ENCODE measurements at regions not wholly inside any gene's neighbourhood (a gene's known extent, or its start where the extent isn't known, plus 50 kb on each side); places are given as distances from the start of the nearest gene placed in this dataset.

- DNase-seq (ENCODE audit: low read depth, low spot score): no peak
Observed at GRCh38 chr18:65288908-65289307, 461.9 kb upstream of the CDH7 start.

DNA sequence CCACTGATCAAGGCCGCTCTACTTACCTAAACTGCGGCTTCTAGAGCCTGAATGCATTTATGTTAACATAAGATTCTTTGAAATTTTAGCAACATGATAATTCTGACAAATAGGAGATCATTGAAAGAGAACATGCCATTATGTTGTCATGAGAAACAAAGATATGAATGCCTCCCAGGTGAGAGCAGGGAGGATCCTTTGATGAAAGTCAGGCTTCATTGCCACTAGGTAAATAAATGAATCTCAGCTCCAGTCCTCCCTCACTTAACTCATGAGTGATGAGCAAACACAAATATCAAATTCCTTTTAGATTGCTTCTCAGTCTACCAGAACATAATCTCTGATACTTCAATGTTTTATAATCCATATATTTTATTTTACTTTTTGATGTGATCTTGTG is 463.2 kb upstream of the CDH7 start:
- DNase-seq (ENCODE audit: low read depth, low spot score): no peak

- no peak for DNase-seq (ENCODE audit: low read depth, low spot score)
Observed at GRCh38 chr18:65282096-65282495, 468.7 kb upstream of the CDH7 start.

DNA sequence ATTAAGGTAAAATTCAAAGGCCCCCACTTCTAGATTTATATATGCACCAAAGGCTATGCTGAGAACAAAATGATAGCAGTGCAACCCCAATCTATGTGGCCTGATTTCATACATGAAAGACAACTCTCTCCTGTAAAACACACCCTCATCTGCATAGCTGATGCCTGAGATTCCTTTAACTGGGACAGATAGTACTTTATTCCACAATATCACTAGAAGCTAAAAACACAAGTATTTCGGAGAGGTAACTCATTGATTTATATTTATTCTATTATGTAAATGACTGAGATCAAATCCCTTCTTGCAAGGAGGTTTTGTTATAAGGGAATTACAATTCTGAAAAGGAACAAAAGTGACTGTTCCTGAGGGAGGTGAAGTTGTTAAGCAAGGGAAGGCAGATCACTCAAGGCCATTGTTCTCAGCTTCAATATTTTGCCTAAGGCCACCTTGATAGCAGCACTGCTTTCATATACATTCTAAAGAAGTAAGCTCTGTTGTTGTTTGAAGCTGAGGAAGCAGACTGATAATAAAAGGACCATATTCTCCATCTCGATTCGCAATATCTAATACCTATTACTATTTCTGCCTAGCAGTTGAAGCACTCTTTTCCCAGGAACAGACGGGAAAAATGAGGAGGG is 471.0 kb upstream of the CDH7 start:
- DNase-seq (ENCODE audit: low read depth, low spot score): no peak

DNA sequence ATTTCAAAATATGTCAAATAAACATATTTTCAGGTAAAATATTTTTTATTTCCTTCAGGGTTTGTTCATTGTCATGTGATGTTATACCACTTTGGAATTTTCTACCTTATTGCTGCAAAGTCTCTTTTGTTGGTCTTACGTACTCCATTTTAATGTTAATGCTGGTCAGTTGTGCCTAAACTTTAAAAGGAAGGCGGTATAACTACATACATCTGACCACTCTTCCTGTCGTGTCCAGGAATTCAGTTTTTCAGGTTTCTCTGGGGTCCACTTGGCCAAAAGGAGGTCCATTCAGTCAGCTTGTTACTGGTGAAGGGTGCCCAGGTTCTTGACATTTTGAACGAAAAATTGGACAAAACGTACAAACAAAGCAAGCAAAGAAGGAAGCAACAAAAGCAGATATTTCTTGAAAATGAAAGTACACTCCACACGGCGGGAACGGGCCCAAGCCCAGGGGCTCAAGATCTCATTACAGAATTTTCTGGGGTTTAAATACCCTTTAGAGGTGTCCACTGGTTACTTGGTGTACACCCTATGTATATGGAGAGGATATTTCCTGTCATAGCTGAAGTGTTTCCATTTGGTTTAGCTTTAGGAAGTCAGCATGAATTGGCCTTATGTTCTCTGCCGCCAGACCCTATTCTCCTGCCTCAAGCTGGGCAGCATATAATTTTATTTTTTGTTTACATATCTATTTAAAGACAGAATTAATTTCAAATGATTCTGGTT is 471.7 kb upstream of the CDH7 start:
- DNase-seq (ENCODE audit: low read depth, low spot score): no peak

DNA sequence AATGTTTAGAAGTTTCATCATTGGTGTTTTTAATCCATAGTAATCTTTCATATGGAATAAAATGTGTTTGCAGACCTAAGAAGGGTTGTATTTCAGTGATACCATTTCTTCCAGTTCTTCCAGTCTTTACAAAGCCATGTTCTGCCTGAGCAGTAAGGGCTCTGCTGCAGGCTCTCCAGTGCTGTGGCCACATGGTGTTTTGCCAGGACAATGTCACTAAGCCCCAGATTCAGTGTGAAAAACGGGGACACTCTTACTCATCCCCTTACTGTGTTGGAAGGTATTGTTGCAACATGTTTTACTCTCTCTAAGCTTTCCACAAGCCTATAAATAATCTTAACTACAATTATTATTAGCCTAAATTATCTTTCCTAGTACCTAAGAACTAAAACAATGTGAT is 481.4 kb upstream of the CDH7 start:
- DNase-seq (ENCODE audit: low read depth, low spot score): no peak

GRCh38 chr18:65265761-65266160 is 485.1 kb upstream of the CDH7 start:
- DNase-seq (ENCODE audit: low read depth, low spot score): no peak

DNA sequence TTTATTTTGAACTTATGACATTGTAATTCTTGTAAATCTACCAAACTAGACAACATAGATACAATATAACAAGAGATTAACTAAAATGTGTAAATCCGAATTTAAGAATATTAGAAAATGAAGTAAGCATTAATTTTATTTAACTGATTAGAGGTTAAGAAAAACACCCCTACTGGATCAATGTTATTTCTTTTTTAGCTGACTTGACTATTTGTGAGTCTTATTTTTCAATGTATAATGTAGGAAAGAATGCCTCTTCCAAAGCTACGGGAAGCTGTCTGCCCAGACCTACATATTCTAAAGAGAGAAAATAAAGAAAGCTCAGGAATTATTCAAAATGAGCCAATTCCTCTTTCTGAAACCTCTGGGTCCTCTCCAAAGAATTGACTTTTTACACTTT is 490.8 kb upstream of the CDH7 start:
- no peak for DNase-seq (ENCODE audit: low read depth, low spot score)

GRCh38 chr18:65259403-65259802 is 491.4 kb upstream of the CDH7 start:
- DNase-seq (ENCODE audit: low read depth, low spot score): no peak

DNA sequence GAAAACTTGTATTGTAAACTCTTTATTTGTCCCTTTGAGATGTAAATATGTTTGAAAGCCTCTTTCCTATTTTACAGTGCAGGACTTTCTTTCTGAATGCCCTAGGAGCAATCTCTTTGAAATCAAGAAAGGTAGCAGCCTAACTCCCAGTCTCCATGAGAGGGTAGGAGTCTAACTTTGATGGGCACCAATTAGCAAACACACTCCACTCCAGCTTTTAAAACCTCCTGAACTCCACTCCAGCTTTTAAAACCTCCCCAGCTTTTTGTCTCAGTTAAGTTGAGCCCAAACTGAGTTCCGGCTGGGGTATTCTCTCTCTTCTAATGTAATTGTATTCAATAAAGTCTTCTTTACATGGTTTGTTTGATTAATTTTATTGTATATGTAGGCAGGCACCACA is 493.7 kb upstream of the CDH7 start:
- DNase-seq (ENCODE audit: low read depth, low spot score): no peak

- no peak for DNase-seq (ENCODE audit: low read depth, low spot score)
Observed at GRCh38 chr18:65255417-65255816, 495.4 kb upstream of the CDH7 start.

DNA sequence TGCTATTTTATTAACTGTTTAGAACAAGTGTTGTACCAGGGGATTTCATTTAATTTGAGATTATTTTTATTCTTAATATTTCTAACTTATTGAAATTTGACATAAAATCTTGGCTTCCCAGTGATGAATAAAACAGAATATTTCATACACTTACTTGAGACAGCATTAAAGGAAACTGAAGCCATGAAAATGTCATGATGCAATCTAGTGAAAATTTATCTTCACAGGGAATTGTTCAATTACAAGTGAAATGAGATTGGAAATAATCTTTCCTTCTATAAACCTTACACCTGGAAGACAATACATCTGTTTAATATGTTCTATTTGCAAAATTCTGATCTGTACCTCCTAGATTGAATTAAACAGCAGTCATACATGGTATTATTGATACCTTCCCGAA is 511.0 kb upstream of the CDH7 start:
- no peak for DNase-seq (ENCODE audit: low read depth, low spot score)

- DNase-seq (ENCODE audit: low read depth, low spot score): peak; percentile 28
Observed at GRCh38 chr18:65235966-65236624, 514.7 kb upstream of the CDH7 start.

GRCh38 chr18:65230311-65230710 is 520.5 kb upstream of the CDH7 start:
- DNase-seq (ENCODE audit: low read depth, low spot score): no peak

- no peak for DNase-seq (ENCODE audit: low read depth, low spot score)
Observed at GRCh38 chr18:65227970-65228369, 522.8 kb upstream of the CDH7 start.

DNA sequence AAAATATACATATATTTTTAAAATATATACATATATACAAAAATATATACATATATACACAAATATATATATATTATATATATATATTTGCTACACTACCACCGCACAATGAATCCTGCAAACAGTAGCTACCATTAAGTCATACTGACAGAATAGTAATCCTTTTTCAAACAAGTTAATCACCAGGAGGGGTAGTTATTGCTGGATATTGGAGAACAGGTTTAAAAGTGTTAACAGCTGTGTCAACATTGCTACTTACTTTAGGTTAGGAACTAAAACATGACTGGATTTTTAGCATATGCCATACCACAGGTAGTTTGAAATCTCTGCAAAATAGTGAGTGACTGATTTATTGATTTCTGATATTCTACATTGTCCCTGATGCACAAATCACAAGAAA is 529.1 kb upstream of the CDH7 start:
- no peak for DNase-seq (ENCODE audit: low read depth, low spot score)

DNA sequence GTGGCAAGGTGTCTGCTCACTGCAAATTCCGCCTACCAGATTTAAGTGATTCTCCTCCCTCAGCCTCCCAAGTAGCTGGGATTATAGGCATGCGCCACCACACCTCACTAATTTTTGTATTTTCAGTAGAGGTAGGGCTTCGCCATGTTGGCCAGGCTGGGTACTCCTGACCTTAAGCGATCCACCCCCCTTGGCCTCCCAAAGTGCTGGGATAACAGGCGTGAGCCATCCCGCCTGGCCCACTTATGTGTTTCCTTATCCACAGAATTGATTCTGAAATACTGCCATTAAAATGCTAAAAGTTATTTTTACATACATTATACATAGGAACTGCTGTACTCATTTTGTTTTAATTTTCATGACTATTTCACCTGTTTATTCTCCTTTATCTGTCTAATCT is 529.7 kb upstream of the CDH7 start:
- DNase-seq (ENCODE audit: low read depth, low spot score): no peak

- DNase-seq (ENCODE audit: low read depth, low spot score): no peak
Observed at GRCh38 chr18:65215865-65216466, 534.8 kb upstream of the CDH7 start.

- DNase-seq (ENCODE audit: low read depth, low spot score): no peak
Observed at GRCh38 chr18:65214456-65214855, 536.4 kb upstream of the CDH7 start.

- no peak for DNase-seq (ENCODE audit: low read depth, low spot score)
Observed at GRCh38 chr18:65206551-65207260, 544.1 kb upstream of the CDH7 start.

DNA sequence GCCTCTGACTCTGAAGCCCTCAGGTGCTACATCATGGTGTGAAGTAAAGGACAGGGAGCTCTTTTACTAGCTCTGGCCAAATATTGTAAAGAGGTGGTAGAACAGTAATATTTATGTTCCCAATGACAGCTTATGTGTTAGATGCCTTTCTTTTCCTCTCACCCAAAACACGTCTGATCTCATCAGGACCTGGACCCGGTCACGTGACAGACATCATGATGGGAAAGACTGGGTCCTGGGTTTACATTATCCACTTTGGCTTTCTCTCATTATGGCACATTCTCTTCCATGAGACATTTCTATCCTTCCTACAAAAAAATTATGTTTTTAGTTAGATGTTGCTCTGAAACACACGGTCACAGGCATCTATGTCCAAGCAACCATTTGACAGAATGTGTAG is 548.7 kb upstream of the CDH7 start:
- no peak for DNase-seq (ENCODE audit: low read depth, low spot score)

- no peak for DNase-seq (ENCODE audit: low read depth, low spot score)
Observed at GRCh38 chr18:65175681-65176080, 575.1 kb upstream of the CDH7 start.
